ENCODE measurements at regions not wholly inside any gene's neighbourhood (a gene's known extent, or its start where the extent isn't known, plus 50 kb on each side); places are given as distances from the start of the nearest gene placed in this dataset.

- no peak for TF ChIP-seq MEIS1 (CRISPR knock-in tag; IDR thresholded peaks at IDR 0.05; ENCODE audit: borderline replicate concordance)
- no peak for TF ChIP-seq ZSCAN21 (CRISPR knock-in tag; IDR thresholded peaks at IDR 0.05; ENCODE audit: borderline replicate concordance)
- TF ChIP-seq ZBTB37 (CRISPR knock-in tag; IDR thresholded peaks at IDR 0.05), result peak; percentile 68; the same call in 1 of the 2 replicates
- TF ChIP-seq ZSCAN25 (CRISPR knock-in tag; IDR thresholded peaks at IDR 0.05), result no peak
- no peak for TF ChIP-seq ZNF549 (CRISPR knock-in tag; IDR thresholded peaks at IDR 0.05)
- TF ChIP-seq, protein P1, sequence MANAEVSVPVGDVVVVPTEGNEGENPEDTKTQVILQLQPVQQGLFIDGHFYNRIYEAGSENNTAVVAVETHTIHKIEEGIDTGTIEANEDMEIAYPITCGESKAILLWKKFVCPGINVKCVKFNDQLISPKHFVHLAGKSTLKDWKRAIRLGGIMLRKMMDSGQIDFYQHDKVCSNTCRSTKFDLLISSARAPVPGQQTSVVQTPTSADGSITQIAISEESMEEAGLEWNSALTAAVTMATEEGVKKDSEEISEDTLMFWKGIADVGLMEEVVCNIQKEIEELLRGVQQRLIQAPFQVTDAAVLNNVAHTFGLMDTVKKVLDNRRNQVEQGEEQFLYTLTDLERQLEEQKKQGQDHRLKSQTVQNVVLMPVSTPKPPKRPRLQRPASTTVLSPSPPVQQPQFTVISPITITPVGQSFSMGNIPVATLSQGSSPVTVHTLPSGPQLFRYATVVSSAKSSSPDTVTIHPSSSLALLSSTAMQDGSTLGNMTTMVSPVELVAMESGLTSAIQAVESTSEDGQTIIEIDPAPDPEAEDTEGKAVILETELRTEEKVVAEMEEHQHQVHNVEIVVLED (CRISPR knock-in tag; IDR thresholded peaks at IDR 0.05; ENCODE audit: borderline replicate concordance), result no peak
- no peak for TF ChIP-seq DR1 (CRISPR knock-in tag; IDR thresholded peaks at IDR 0.05)
- peak; percentile 70; the same call in 1 of the 2 replicates for TF ChIP-seq ZNF362 (CRISPR knock-in tag; IDR thresholded peaks at IDR 0.05; ENCODE audit: borderline replicate concordance)
- no peak for TF ChIP-seq ZSCAN12 (CRISPR knock-in tag; IDR thresholded peaks at IDR 0.05)
- TF ChIP-seq KAT7 (CRISPR knock-in tag; IDR thresholded peaks at IDR 0.05; ENCODE audit: borderline replicate concordance), result no peak
- no peak for TF ChIP-seq ZNF883 (CRISPR knock-in tag; IDR thresholded peaks at IDR 0.05; ENCODE audit: not compliant biosample characterization)
- no peak for TF ChIP-seq ZNF121 (CRISPR knock-in tag; IDR thresholded peaks at IDR 0.05)
- TF ChIP-seq SALL2 (CRISPR knock-in tag; IDR thresholded peaks at IDR 0.05), result no peak
- no peak for TF ChIP-seq CEBPB (IDR thresholded peaks at IDR 0.05; ENCODE audit: borderline replicate concordance, low read depth, low read length)
- TF ChIP-seq ZNF546 (CRISPR knock-in tag; conservative IDR thresholded peaks at IDR 0.05), result no peak
- no peak; the same call in 1 of the 2 replicates for TF ChIP-seq ZNF335 (CRISPR knock-in tag; IDR thresholded peaks at IDR 0.05)
- TF ChIP-seq SMAD1 (CRISPR knock-in tag; IDR thresholded peaks at IDR 0.05; ENCODE audit: borderline replicate concordance, low read depth), result no peak
- TF ChIP-seq, protein P2, sequence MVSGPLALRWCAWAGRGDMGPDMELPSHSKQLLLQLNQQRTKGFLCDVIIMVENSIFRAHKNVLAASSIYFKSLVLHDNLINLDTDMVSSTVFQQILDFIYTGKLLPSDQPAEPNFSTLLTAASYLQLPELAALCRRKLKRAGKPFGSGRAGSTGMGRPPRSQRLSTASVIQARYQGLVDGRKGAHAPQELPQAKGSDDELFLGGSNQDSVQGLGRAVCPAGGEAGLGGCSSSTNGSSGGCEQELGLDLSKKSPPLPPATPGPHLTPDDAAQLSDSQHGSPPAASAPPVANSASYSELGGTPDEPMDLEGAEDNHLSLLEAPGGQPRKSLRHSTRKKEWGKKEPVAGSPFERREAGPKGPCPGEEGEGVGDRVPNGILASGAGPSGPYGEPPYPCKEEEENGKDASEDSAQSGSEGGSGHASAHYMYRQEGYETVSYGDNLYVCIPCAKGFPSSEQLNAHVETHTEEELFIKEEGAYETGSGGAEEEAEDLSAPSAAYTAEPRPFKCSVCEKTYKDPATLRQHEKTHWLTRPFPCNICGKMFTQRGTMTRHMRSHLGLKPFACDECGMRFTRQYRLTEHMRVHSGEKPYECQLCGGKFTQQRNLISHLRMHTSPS (CRISPR knock-in tag; IDR thresholded peaks at IDR 0.05; ENCODE audit: low read depth), result no peak
- no peak for TF ChIP-seq ETV6 (CRISPR knock-in tag; conservative IDR thresholded peaks at IDR 0.05)
- no peak for TF ChIP-seq ZNF296 (CRISPR knock-in tag; conservative IDR thresholded peaks at IDR 0.05)
- TF ChIP-seq PRDM4 (CRISPR knock-in tag; IDR thresholded peaks at IDR 0.05; ENCODE audit: borderline replicate concordance), result no peak
Measured at GRCh38 chr3:31288641-31289100, 244.1 kb upstream of the STT3B start (continued).

All from HepG2 (cell line).